ENCODE measurements at regions not wholly inside any gene's neighbourhood (a gene's known extent, or its start where the extent isn't known, plus 50 kb on each side); places are given as distances from the start of the nearest gene placed in this dataset.

- DNase-seq (ENCODE audit: low read depth), result no peak
These were observed 534.9 kb upstream of the KLF12 start for GRCh38 chr13:74669149-74669548.

GRCh38 chr13:74667656-74668203 lies 533.5 kb upstream of the KLF12 start:
- no peak for DNase-seq (ENCODE audit: low read depth)

- DNase-seq (ENCODE audit: low read depth), result no peak
These were observed 528.7 kb upstream of the KLF12 start for GRCh38 chr13:74662905-74663304.

- DNase-seq (ENCODE audit: low read depth), result no peak
These were observed 527.6 kb upstream of the KLF12 start for GRCh38 chr13:74661851-74662250.

GRCh38 chr13:74657765-74658164 lies 523.6 kb upstream of the KLF12 start:
- no peak for DNase-seq (ENCODE audit: low read depth)

GRCh38 chr13:74651121-74651520 lies 516.9 kb upstream of the KLF12 start:
- no peak for DNase-seq (ENCODE audit: low read depth)

- DNase-seq (ENCODE audit: low read depth), result no peak
These were observed 513.8 kb upstream of the KLF12 start for GRCh38 chr13:74647991-74648390.

- DNase-seq (ENCODE audit: low read depth), result no peak
These were observed 513.0 kb upstream of the KLF12 start for GRCh38 chr13:74647211-74647610.

- no peak for DNase-seq (ENCODE audit: low read depth)
These were observed 511.9 kb upstream of the KLF12 start for GRCh38 chr13:74646091-74646490.

GRCh38 chr13:74645586-74645985 lies 511.4 kb upstream of the KLF12 start:
- no peak for DNase-seq (ENCODE audit: low read depth)

GRCh38 chr13:74644229-74644628 lies 510.0 kb upstream of the KLF12 start:
- no peak for DNase-seq (ENCODE audit: low read depth)

GRCh38 chr13:74641586-74641985 lies 507.4 kb upstream of the KLF12 start:
- DNase-seq (ENCODE audit: low read depth), result no peak

- no peak for DNase-seq (ENCODE audit: low read depth)
These were observed 499.5 kb upstream of the KLF12 start for GRCh38 chr13:74633734-74634133.

GRCh38 chr13:74629985-74630384 lies 495.8 kb upstream of the KLF12 start:
- DNase-seq (ENCODE audit: low read depth), result no peak

- no peak for DNase-seq (ENCODE audit: low read depth)
These were observed 491.3 kb upstream of the KLF12 start for GRCh38 chr13:74625541-74625940.

- no peak for DNase-seq (ENCODE audit: low read depth)
These were observed 489.6 kb upstream of the KLF12 start for GRCh38 chr13:74623761-74624160.

- DNase-seq (ENCODE audit: low read depth), result no peak
These were observed 488.1 kb upstream of the KLF12 start for GRCh38 chr13:74622284-74622683.

GRCh38 chr13:74620711-74621110 lies 486.5 kb upstream of the KLF12 start:
- DNase-seq (ENCODE audit: low read depth), result no peak

- DNase-seq (ENCODE audit: low read depth), result no peak
These were observed 486.1 kb upstream of the KLF12 start for GRCh38 chr13:74620308-74620707.

- DNase-seq (ENCODE audit: low read depth), result no peak
These were observed 463.3 kb upstream of the KLF12 start for GRCh38 chr13:74597526-74597925.

- no peak for DNase-seq (ENCODE audit: low read depth)
These were observed 462.5 kb upstream of the KLF12 start for GRCh38 chr13:74596691-74597090.

GRCh38 chr13:74593688-74594087 lies 459.5 kb upstream of the KLF12 start:
- no peak for DNase-seq (ENCODE audit: low read depth)

GRCh38 chr13:74586847-74587246 lies 452.6 kb upstream of the KLF12 start:
- DNase-seq (ENCODE audit: low read depth), result no peak

GRCh38 chr13:74576420-74576819 lies 442.2 kb upstream of the KLF12 start:
- no peak for DNase-seq (ENCODE audit: low read depth)

GRCh38 chr13:74575729-74576125 lies 441.5 kb upstream of the KLF12 start:
- DNase-seq (ENCODE audit: low read depth), result peak; percentile 7
